Lower leg skin (tissue), 3 donors: ENCODE measurements at regions not wholly inside any gene's neighbourhood (a gene's known extent, or its start where the extent isn't known, plus 50 kb on each side); places are given as distances from the start of the nearest gene placed in this dataset.

Experiments
- CTCF ChIP-seq, 3 donors: fragments of 450-650 bp; IDR thresholded peaks; one replicate each; pipeline ENCODE4 v1.5.1; 2016; ENCODE audit warnings: antibody characterized with exemption in 3 of 3, mild to moderate bottlenecking in 3 of 3, moderate library complexity in 2 of 3
- POLR2A ChIP-seq, 2 donors: fragments of 450-650 bp; IDR thresholded peaks; one replicate each; pipeline ENCODE4 v1.6.1; 2016 to 2017; ENCODE audit warnings: antibody characterized with exemption in 2 of 2, mild to moderate bottlenecking in 1 of 2, moderate library complexity in 1 of 2

GRCh38 chr7:155985518-155986250, 173.4 kb upstream of the SHH start:
- TF ChIP-seq POLR2A (IDR thresholded peaks at IDR 0.05) = no peak
- no peak for TF ChIP-seq CTCF (IDR thresholded peaks at IDR 0.05)
